ENCODE measurements at regions not wholly inside any gene's neighbourhood (a gene's known extent, or its start where the extent isn't known, plus 50 kb on each side); places are given as distances from the start of the nearest gene placed in this dataset.

GRCh38 chr20:63132131-63132714, 83.7 kb downstream of the YTHDF1 start:
- TF ChIP-seq CTCF (IDR thresholded peaks at IDR 0.05; ENCODE audit: extremely low read depth in 1 of 2, insufficient read depth in 1 of 2, low read depth in 1 of 2, low read length in 2 of 2) (no peak), MAX (IDR thresholded peaks at IDR 0.05; ENCODE audit: insufficient read depth, insufficient read length) (no peak), GATA2 (IDR thresholded peaks at IDR 0.05; ENCODE audit: insufficient read depth, insufficient read length, low read depth, low read length) (no peak), POLR2AphosphoS5 (IDR thresholded peaks at IDR 0.05; ENCODE audit: insufficient read depth, low read depth, low read length) (no peak), POLR2A (IDR thresholded peaks at IDR 0.05; ENCODE audit: low read depth, low read length) (no peak), MYC (IDR thresholded peaks at IDR 0.05; ENCODE audit: low read depth, low read length) (no peak), EZH2 (IDR thresholded peaks at IDR 0.05; ENCODE audit: borderline replicate concordance, low read depth, low read length, severe bottlenecking) (no peak)
